DND-41 (cell line): ENCODE measurements at regions not wholly inside any gene's neighbourhood (a gene's known extent, or its start where the extent isn't known, plus 50 kb on each side); places are given as distances from the start of the nearest gene placed in this dataset.

Experiments used
- CTCF ChIP-seq: IDR thresholded peaks from 2 replicates; pipeline ENCODE4 v1.5.1; 2012; ENCODE audit warnings: borderline replicate concordance, low read length, moderate library complexity, mild to moderate bottlenecking; ENCODE audit not compliant: poor library complexity, severe bottlenecking; ENCODE audit errors: extremely low read depth
- EZH2 ChIP-seq: IDR thresholded peaks from 3 replicates; pipeline ENCODE4 v1.6.1; 2012; ENCODE audit warnings: borderline replicate concordance, low read depth, mild to moderate bottlenecking, moderate library complexity, low read length, inconsistent platforms; ENCODE audit not compliant: severe bottlenecking

DNA sequence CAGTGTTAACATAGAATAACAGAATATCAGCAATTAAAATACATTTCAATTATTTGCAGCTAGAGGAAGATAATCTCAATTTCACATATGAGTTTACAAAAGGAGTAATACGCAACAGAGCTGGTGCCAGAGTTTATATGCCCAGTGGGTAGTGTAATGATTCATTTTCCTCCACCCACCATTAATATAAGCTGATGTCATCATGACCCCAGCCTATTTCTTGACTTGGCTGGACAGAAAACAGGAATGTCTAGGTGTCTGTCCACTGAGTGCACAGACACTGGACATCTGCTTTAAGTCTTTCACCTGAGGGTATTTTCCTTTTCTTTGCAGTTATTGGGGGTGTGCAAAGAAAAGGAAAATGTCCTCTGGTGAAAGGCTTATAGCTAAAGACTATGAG, 335.5 kb downstream of the TBC1D4 start:
- TF ChIP-seq CTCF (no peak), EZH2 (no peak)
